ENCODE measurements at regions not wholly inside any gene's neighbourhood (a gene's known extent, or its start where the extent isn't known, plus 50 kb on each side); places are given as distances from the start of the nearest gene placed in this dataset.

DNA sequence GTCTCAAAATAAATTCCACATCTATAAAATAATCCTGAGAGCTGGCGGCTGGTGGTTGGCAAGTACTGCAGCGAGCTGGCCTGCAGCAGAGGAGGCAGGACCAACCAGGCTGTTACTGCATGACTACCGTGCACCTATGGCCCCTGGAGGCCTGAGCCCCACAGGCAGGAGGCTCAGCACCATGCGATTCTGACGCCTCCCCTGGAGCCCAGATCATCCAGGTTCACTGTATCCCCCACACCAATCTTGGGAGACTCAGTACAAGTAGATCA, 159.5 kb upstream of the NCAM1 start:
- H2AFZ ChIP-seq (ENCODE audit: low read depth, low read length) = no peak overlapping the region
- no peak overlapping the region for H3K27ac ChIP-seq (ENCODE audit: low read length)
- TF ChIP-seq EZH2phosphoT487 (IDR thresholded peaks at IDR 0.05; ENCODE audit: low read depth) = no peak
- no peak for TF ChIP-seq CTCF (IDR thresholded peaks at IDR 0.05; ENCODE audit: low read depth, low read length)
- no peaks in the 10 kb centered on the region for H3K79me2 ChIP-seq (ENCODE audit: low read length)
- H3K4me1 ChIP-seq (ENCODE audit: low read length) = no peaks in the 10 kb centered on the region
- H3K9me3 ChIP-seq (ENCODE audit: insufficient read depth, low read length) = no peaks in the 10 kb centered on the region
- H4K20me1 ChIP-seq (ENCODE audit: insufficient read depth, low read length) = no peaks in the 10 kb centered on the region
- H3K9ac ChIP-seq (ENCODE audit: low read length) = no peak overlapping the region
- H3K4me3 ChIP-seq (ENCODE audit: low read length) = no peak overlapping the region
- H3K27me3 ChIP-seq (ENCODE audit: low read depth, low read length) = 0 out of 2 replicates have a peak, but pooled peaks cover 3% of the 10 kb centered on the region
- no peak overlapping the region for H3K4me2 ChIP-seq (ENCODE audit: low read length)
- H3K36me3 ChIP-seq (replicated peaks; ENCODE audit: low read depth, low read length) = no peaks in the 10 kb centered on the region

DNA sequence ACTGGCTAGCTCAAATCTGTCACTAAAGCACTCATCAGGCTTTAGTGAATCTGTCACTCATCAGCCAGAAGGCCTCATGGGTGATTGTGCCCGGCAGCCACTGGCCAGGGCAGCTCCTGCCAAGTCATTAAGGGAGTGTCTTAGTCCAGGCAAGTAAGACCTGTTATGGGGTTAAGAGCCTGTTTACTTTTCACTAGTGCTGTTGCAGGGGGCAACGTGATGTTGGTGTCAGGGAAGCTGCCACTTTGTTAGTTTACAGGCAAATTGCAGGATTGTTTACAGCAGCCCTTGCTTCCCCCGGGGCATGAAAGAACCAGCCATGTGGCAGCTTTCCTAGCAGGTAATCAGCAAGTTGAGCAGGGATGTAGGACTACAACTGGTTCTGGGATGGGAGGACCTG, 155.6 kb upstream of the NCAM1 start:
- no peak overlapping the region for H3K4me2 ChIP-seq (ENCODE audit: low read length)
- H3K9me3 ChIP-seq (ENCODE audit: insufficient read depth, low read length) = no peaks in the 10 kb centered on the region
- H3K79me2 ChIP-seq (ENCODE audit: low read length) = no peaks in the 10 kb centered on the region
- no peaks in the 10 kb centered on the region for H3K36me3 ChIP-seq (replicated peaks; ENCODE audit: low read depth, low read length)
- H3K9ac ChIP-seq (ENCODE audit: low read length) = no peak overlapping the region
- no peaks in the 10 kb centered on the region for H4K20me1 ChIP-seq (ENCODE audit: insufficient read depth, low read length)
- 0 out of 2 replicates have a peak, but pooled peaks cover 3% of the 10 kb centered on the region for H3K27me3 ChIP-seq (ENCODE audit: low read depth, low read length)
- no peak overlapping the region for H3K4me3 ChIP-seq (ENCODE audit: low read length)
- H3K27ac ChIP-seq (ENCODE audit: low read length) = no peak overlapping the region
- no peaks in the 10 kb centered on the region for H3K4me1 ChIP-seq (ENCODE audit: low read length)
- no peak for TF ChIP-seq EZH2phosphoT487 (IDR thresholded peaks at IDR 0.05; ENCODE audit: low read depth)
- no peak overlapping the region for H2AFZ ChIP-seq (ENCODE audit: low read depth, low read length)

- Histone ChIP-seq H3K4me3 (ENCODE audit: low read length) (no peak overlapping the region), H4K20me1 (ENCODE audit: insufficient read depth, low read length) (no peaks in the 10 kb centered on the region), H3K36me3 (replicated peaks; ENCODE audit: low read depth, low read length) (no peaks in the 10 kb centered on the region), H3K9ac (ENCODE audit: low read length) (no peak overlapping the region), H2AFZ (ENCODE audit: low read depth, low read length) (no peak overlapping the region), H3K79me2 (ENCODE audit: low read length) (no peaks in the 10 kb centered on the region), H3K27me3 (ENCODE audit: low read depth, low read length) (0 out of 2 replicates have a peak, but pooled peaks cover 3% of the 10 kb centered on the region), H3K4me1 (ENCODE audit: low read length) (no peaks in the 10 kb centered on the region), H3K27ac (ENCODE audit: low read length) (no peak overlapping the region), H3K4me2 (ENCODE audit: low read length) (no peak overlapping the region), H3K9me3 (ENCODE audit: insufficient read depth, low read length) (no peaks in the 10 kb centered on the region)
- TF ChIP-seq EZH2phosphoT487 (IDR thresholded peaks at IDR 0.05; ENCODE audit: low read depth) (no peak), CTCF (IDR thresholded peaks at IDR 0.05; ENCODE audit: low read depth, low read length) (no peak)
Measured at GRCh38 chr11:112806256-112806655, 155.0 kb upstream of the NCAM1 start.

DNA sequence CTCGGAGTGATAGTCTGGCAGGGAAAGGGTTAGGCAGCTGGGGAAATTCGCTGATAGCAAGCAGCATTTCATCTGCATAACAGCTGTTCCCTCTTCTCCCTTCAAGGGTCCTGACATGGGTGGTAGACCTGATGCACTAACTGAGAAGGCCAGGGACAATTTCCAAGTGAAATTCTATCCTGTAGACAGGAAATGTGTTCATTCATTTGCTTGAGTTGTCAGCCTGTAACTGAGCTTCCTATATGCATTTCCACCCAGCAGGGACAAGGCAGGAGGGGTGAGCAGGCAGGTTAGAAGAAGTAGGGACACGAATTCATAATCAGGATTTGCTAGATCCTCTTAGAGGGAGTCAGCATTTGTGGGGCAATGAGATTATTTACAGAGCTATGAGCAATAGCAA, 154.3 kb upstream of the NCAM1 start:
- Histone ChIP-seq H2AFZ (ENCODE audit: low read depth, low read length) (no peak overlapping the region), H3K27ac (ENCODE audit: low read length) (no peak overlapping the region), H3K4me3 (ENCODE audit: low read length) (no peak overlapping the region)

More for the DNA sequence above, 154.3 kb upstream of the NCAM1 start:
- H3K4me2 ChIP-seq (ENCODE audit: low read length) = no peak overlapping the region
- no peak overlapping the region for H3K9ac ChIP-seq (ENCODE audit: low read length)
- H3K9me3 ChIP-seq (ENCODE audit: insufficient read depth, low read length) = no peaks in the 10 kb centered on the region
- H3K4me1 ChIP-seq (ENCODE audit: low read length) = no peaks in the 10 kb centered on the region
- H3K79me2 ChIP-seq (ENCODE audit: low read length) = no peaks in the 10 kb centered on the region
- H3K36me3 ChIP-seq (replicated peaks; ENCODE audit: low read depth, low read length) = no peaks in the 10 kb centered on the region
- 0 out of 2 replicates have a peak, but pooled peaks cover 3% of the 10 kb centered on the region for H3K27me3 ChIP-seq (ENCODE audit: low read depth, low read length)
- no peak for TF ChIP-seq EZH2phosphoT487 (IDR thresholded peaks at IDR 0.05; ENCODE audit: low read depth)
- no peak for TF ChIP-seq CTCF (IDR thresholded peaks at IDR 0.05; ENCODE audit: low read depth, low read length)
- no peaks in the 10 kb centered on the region for H4K20me1 ChIP-seq (ENCODE audit: insufficient read depth, low read length)

Measured in OCI-LY3 (cell line).